ENCODE measurements at regions not wholly inside any gene's neighbourhood (a gene's known extent, or its start where the extent isn't known, plus 50 kb on each side); places are given as distances from the start of the nearest gene placed in this dataset.
"Not testable (repeated sequence)": the region's sequence is repeated elsewhere in the genome, so short reads cannot be mapped to it uniquely, and the experiment has no call there.

GRCh38 chr17:5871666-5872065 is 198.5 kb upstream of the WSCD1 start:
- DNase-seq = no peak

GRCh38 chr17:5872831-5873230 is 197.3 kb upstream of the WSCD1 start:
- no peak for DNase-seq

- no peak for DNase-seq
These were observed 196.4 kb upstream of the WSCD1 start for GRCh38 chr17:5873781-5874180.

GRCh38 chr17:5874486-5874885 is 195.7 kb upstream of the WSCD1 start:
- no peak for DNase-seq

- no peak for DNase-seq
These were observed 192.8 kb upstream of the WSCD1 start for GRCh38 chr17:5877366-5877765.

GRCh38 chr17:5877948-5878347 is 192.2 kb upstream of the WSCD1 start:
- DNase-seq = no peak

GRCh38 chr17:5881849-5882248 is 188.3 kb upstream of the WSCD1 start:
- DNase-seq = no peak

- no peak for DNase-seq
These were observed 186.2 kb upstream of the WSCD1 start for GRCh38 chr17:5883775-5884665.

- no peak for DNase-seq
These were observed 184.8 kb upstream of the WSCD1 start for GRCh38 chr17:5885336-5885735.

GRCh38 chr17:5888811-5889210 is 181.4 kb upstream of the WSCD1 start:
- no peak for DNase-seq

- DNase-seq = no peak
These were observed 177.1 kb upstream of the WSCD1 start for GRCh38 chr17:5892921-5893675.

- no peak for DNase-seq
These were observed 176.4 kb upstream of the WSCD1 start for GRCh38 chr17:5893741-5894140.

- DNase-seq = no peak
These were observed 174.9 kb upstream of the WSCD1 start for GRCh38 chr17:5895276-5895675.

- no peak for DNase-seq
These were observed 174.0 kb upstream of the WSCD1 start for GRCh38 chr17:5896215-5896614.

GRCh38 chr17:5897275-5897911 is 172.8 kb upstream of the WSCD1 start:
- no peak for DNase-seq

- not testable (repeated sequence) for DNase-seq
These were observed 172.2 kb upstream of the WSCD1 start for GRCh38 chr17:5897981-5898380.

- DNase-seq = no peak
These were observed 171.8 kb upstream of the WSCD1 start for GRCh38 chr17:5898406-5898805.

- DNase-seq = no peak
These were observed 170.5 kb upstream of the WSCD1 start for GRCh38 chr17:5899496-5900195.

- DNase-seq = no peak
These were observed 168.4 kb upstream of the WSCD1 start for GRCh38 chr17:5901731-5902130.

- DNase-seq = no peak
These were observed 167.7 kb upstream of the WSCD1 start for GRCh38 chr17:5902181-5903140.

- DNase-seq = no peak
These were observed 158.3 kb upstream of the WSCD1 start for GRCh38 chr17:5911919-5912318.

- DNase-seq = no peak
These were observed 157.1 kb upstream of the WSCD1 start for GRCh38 chr17:5913032-5913531.
